ENCODE measurements at regions not wholly inside any gene's neighbourhood (a gene's known extent, or its start where the extent isn't known, plus 50 kb on each side); places are given as distances from the start of the nearest gene placed in this dataset.

- in situ Hi-C loops (cut with HindIII; ENCODE audit: low sequenced_read_pairs): no loop called here
- H3K4me3 ChIP-seq (ENCODE audit: low read depth, low read length): no peak overlapping the region
- TF ChIP-seq CTCF (IDR thresholded peaks at IDR 0.05; ENCODE audit: low read depth, low read length, missing control alignments): no peak
- DNase-seq (ENCODE audit: low read depth): no peak
Measured at GRCh38 chr12:84791444-84791843, 121.2 kb downstream of the SLC6A15 start.

- DNase-seq (ENCODE audit: low read depth): no peak
Measured at GRCh38 chr12:84789184-84789583, 123.4 kb downstream of the SLC6A15 start.

GRCh38 chr12:84787253-84787652 is 125.3 kb downstream of the SLC6A15 start:
- in situ Hi-C loops (cut with HindIII; ENCODE audit: low sequenced_read_pairs): no loop called here
- TF ChIP-seq CTCF (IDR thresholded peaks at IDR 0.05; ENCODE audit: low read depth, low read length, missing control alignments): no peak
- no peak overlapping the region for H3K4me3 ChIP-seq (ENCODE audit: low read depth, low read length)
- no peak for DNase-seq (ENCODE audit: low read depth)

More at GRCh38 chr12:84789184-84789583, 123.4 kb downstream of the SLC6A15 start:
- TF ChIP-seq CTCF (IDR thresholded peaks at IDR 0.05; ENCODE audit: low read depth, low read length, missing control alignments): no peak
- H3K4me3 ChIP-seq (ENCODE audit: low read depth, low read length): no peak overlapping the region
- in situ Hi-C loops (cut with HindIII; ENCODE audit: low sequenced_read_pairs): no loop called here

GRCh38 chr12:84786622-84787021 is 126.0 kb downstream of the SLC6A15 start:
- no peak for TF ChIP-seq CTCF (IDR thresholded peaks at IDR 0.05; ENCODE audit: low read depth, low read length, missing control alignments)

GRCh38 chr12:84785951-84786350 is 126.6 kb downstream of the SLC6A15 start:
- H3K4me3 ChIP-seq (ENCODE audit: low read depth, low read length): no peak overlapping the region
- no peak for TF ChIP-seq CTCF (IDR thresholded peaks at IDR 0.05; ENCODE audit: low read depth, low read length, missing control alignments)
- in situ Hi-C loops (cut with HindIII; ENCODE audit: low sequenced_read_pairs): no loop called here
- DNase-seq (ENCODE audit: low read depth): no peak

More at GRCh38 chr12:84786622-84787021, 126.0 kb downstream of the SLC6A15 start:
- in situ Hi-C loops (cut with HindIII; ENCODE audit: low sequenced_read_pairs): no loop called here
- no peak for DNase-seq (ENCODE audit: low read depth)
- no peak overlapping the region for H3K4me3 ChIP-seq (ENCODE audit: low read depth, low read length)

GRCh38 chr12:84785281-84785680 is 127.3 kb downstream of the SLC6A15 start:
- H3K4me3 ChIP-seq (ENCODE audit: low read depth, low read length): no peak overlapping the region
- in situ Hi-C loops (cut with HindIII; ENCODE audit: low sequenced_read_pairs): no loop called here
- no peak for DNase-seq (ENCODE audit: low read depth)
- TF ChIP-seq CTCF (IDR thresholded peaks at IDR 0.05; ENCODE audit: low read depth, low read length, missing control alignments): no peak

GRCh38 chr12:84779169-84779568 is 133.4 kb downstream of the SLC6A15 start:
- H3K4me3 ChIP-seq (ENCODE audit: low read depth, low read length): no peak overlapping the region
- DNase-seq (ENCODE audit: low read depth): no peak
- TF ChIP-seq CTCF (IDR thresholded peaks at IDR 0.05; ENCODE audit: low read depth, low read length, missing control alignments): no peak
- in situ Hi-C loops (cut with HindIII; ENCODE audit: low sequenced_read_pairs): no loop called here

Measured in astrocyte of the cerebellum (primary cell).